WTC11 (cell line): ENCODE measurements at regions not wholly inside any gene's neighbourhood (a gene's known extent, or its start where the extent isn't known, plus 50 kb on each side); places are given as distances from the start of the nearest gene placed in this dataset.

ENCODE experiments used
- JUN ChIP-seq: sonication (generic); formaldehyde crosslinking; IDR thresholded peaks from 2 replicates; pipeline ENCODE4 v1.8.0; 2023; ENCODE audit warnings: mild to moderate bottlenecking, missing genetic modification reagents
- NR2C2 ChIP-seq: sonication (generic); formaldehyde crosslinking; IDR thresholded peaks from 2 replicates; pipeline ENCODE4 v1.8.0; 2022; ENCODE audit warnings: mild to moderate bottlenecking, missing genetic modification reagents
- TF ChIP-seq, protein P1 (sequence below): sonication (generic); formaldehyde crosslinking; IDR thresholded peaks from 2 replicates; pipeline ENCODE4 v1.8.0; 2022; ENCODE audit warnings: mild to moderate bottlenecking, missing genetic modification reagents
- TF ChIP-seq, protein P2 (sequence below): sonication (generic); formaldehyde crosslinking; IDR thresholded peaks from 2 replicates; pipeline ENCODE4 v1.8.0; 2022; ENCODE audit warnings: mild to moderate bottlenecking, missing genetic modification reagents

DNA sequence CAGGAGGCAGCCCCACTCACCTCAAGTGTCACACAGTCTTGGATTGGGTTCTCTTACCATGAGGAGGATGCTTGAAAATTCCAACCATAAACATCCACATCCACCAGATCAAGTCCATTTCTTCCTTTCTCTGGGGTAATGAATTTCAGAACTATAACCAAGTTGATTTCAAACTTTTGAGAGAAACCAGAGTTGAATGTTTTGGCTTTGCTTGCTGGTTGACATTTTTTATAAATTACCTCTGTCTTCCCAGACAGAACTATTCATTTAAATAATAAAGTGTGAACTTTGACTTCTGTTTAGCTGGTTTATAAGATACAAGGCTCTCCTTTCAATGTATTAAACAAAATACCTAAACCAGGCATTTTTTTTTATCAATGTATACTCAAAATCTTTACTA is 550.7 kb downstream of the KCTD12 start:
- TF ChIP-seq NR2C2 (CRISPR knock-in tag) (no peak), JUN (CRISPR knock-in tag) (no peak)
- TF ChIP-seq, protein P1, sequence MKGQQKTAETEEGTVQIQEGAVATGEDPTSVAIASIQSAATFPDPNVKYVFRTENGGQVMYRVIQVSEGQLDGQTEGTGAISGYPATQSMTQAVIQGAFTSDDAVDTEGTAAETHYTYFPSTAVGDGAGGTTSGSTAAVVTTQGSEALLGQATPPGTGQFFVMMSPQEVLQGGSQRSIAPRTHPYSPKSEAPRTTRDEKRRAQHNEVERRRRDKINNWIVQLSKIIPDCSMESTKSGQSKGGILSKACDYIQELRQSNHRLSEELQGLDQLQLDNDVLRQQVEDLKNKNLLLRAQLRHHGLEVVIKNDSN (CRISPR knock-in tag) = no peak
- TF ChIP-seq, protein P2, sequence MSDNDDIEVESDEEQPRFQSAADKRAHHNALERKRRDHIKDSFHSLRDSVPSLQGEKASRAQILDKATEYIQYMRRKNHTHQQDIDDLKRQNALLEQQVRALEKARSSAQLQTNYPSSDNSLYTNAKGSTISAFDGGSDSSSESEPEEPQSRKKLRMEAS (CRISPR knock-in tag) = no peak
